Nephron (organoid): ENCODE measurements at regions not wholly inside any gene's neighbourhood (a gene's known extent, or its start where the extent isn't known, plus 50 kb on each side); places are given as distances from the start of the nearest gene placed in this dataset.
"Not testable (repeated sequence)": the region's sequence is repeated elsewhere in the genome, so short reads cannot be mapped to it uniquely, and the experiment has no call there.

Experiments used
- H3K27ac Mint-ChIP-seq, 3 experiments: 2 replicates each; pipeline ENCODE4 v1.8.0; 2020; ENCODE audit warnings: mixed read lengths in 3 of 3, mild to moderate bottlenecking in 2 of 3, moderate library complexity in 1 of 3
- H3K27me3 Mint-ChIP-seq: 2 replicates; pipeline ENCODE4 v1.8.0; 2021; ENCODE audit warnings: low read depth, mild to moderate bottlenecking, moderate library complexity, mixed read lengths
- H3K36me3 Mint-ChIP-seq: 2 replicates; pipeline ENCODE4 v1.8.0; 2020; ENCODE audit warnings: low read depth, mixed read lengths
- H3K4me1 Mint-ChIP-seq: 2 replicates; pipeline ENCODE4 v1.8.0; 2020; ENCODE audit warnings: mixed read lengths
- H3K4me3 Mint-ChIP-seq, 3 experiments: 2 replicates each; pipeline ENCODE4 v1.8.0; 2020; ENCODE audit warnings: mild to moderate bottlenecking in 3 of 3, mixed read lengths in 3 of 3, moderate library complexity in 2 of 3
- H3K9me3 Mint-ChIP-seq: 2 replicates; pipeline ENCODE4 v1.8.0; 2020; ENCODE audit warnings: mixed read lengths
- CTCF ChIP-seq, 3 experiments: fragments of 200-600 bp; sonication (generic); IDR thresholded peaks; one replicate each; pipeline ENCODE4 v1.5.0; 2021; ENCODE audit warnings: antibody characterized with exemption in 3 of 3; ENCODE audit not compliant: unreplicated experiment in 3 of 3

- peaks cover 6% of the 10 kb centered on the region for H3K4me1 Mint-ChIP-seq
- H3K4me3 Mint-ChIP-seq, result no peak overlapping the region
- no peaks in the 10 kb centered on the region for H3K36me3 Mint-ChIP-seq
- H3K27ac Mint-ChIP-seq, result no peak overlapping the region
- H3K27me3 Mint-ChIP-seq, result no peaks in the 10 kb centered on the region
- TF ChIP-seq CTCF (IDR thresholded peaks at IDR 0.05; ENCODE audit: unreplicated experiment in 3 of 3), result no peak
- H3K9me3 Mint-ChIP-seq, result peaks cover 18% of the 10 kb centered on the region
These were observed 96.0 kb upstream of the C1GALT1C1 start for GRCh38 chrX:120725874-120726273.

GRCh38 chrX:120719622-120720021 is 89.8 kb upstream of the C1GALT1C1 start:
- TF ChIP-seq CTCF (IDR thresholded peaks at IDR 0.05; ENCODE audit: unreplicated experiment in 3 of 3), result no peak

GRCh38 chrX:120718969-120719368 is 89.1 kb upstream of the C1GALT1C1 start:
- no peaks in the 10 kb centered on the region for H3K27me3 Mint-ChIP-seq
- H3K27ac Mint-ChIP-seq, result no peak overlapping the region
- H3K4me3 Mint-ChIP-seq, result no peak overlapping the region
- TF ChIP-seq CTCF (IDR thresholded peaks at IDR 0.05; ENCODE audit: unreplicated experiment in 3 of 3), result no peak
- H3K4me1 Mint-ChIP-seq, result no peaks in the 10 kb centered on the region
- H3K9me3 Mint-ChIP-seq, result peaks cover 23% of the 10 kb centered on the region
- no peaks in the 10 kb centered on the region for H3K36me3 Mint-ChIP-seq

More at GRCh38 chrX:120719622-120720021, 89.8 kb upstream of the C1GALT1C1 start:
- H3K36me3 Mint-ChIP-seq, result no peaks in the 10 kb centered on the region
- H3K4me3 Mint-ChIP-seq, result no peak overlapping the region
- no peaks in the 10 kb centered on the region for H3K27me3 Mint-ChIP-seq
- no peak overlapping the region for H3K27ac Mint-ChIP-seq
- H3K4me1 Mint-ChIP-seq, result no peaks in the 10 kb centered on the region
- peaks cover 23% of the 10 kb centered on the region for H3K9me3 Mint-ChIP-seq

GRCh38 chrX:120702337-120702736 is 72.5 kb upstream of the C1GALT1C1 start:
- H3K9me3 Mint-ChIP-seq, result peaks cover 43% of the 10 kb centered on the region
- not testable (repeated sequence) for H3K36me3 Mint-ChIP-seq

GRCh38 chrX:120697053-120697452 is 67.2 kb upstream of the C1GALT1C1 start:
- Mint-ChIP-seq H3K36me3 (no peaks in the 10 kb centered on the region), H3K27me3 (no peaks in the 10 kb centered on the region), H3K4me3 (no peak overlapping the region), H3K9me3 (peaks cover 47% of the 10 kb centered on the region), H3K4me1 (no peaks in the 10 kb centered on the region), H3K27ac (no peak overlapping the region)
- TF ChIP-seq CTCF (IDR thresholded peaks at IDR 0.05; ENCODE audit: unreplicated experiment in 3 of 3), result no peak

More at GRCh38 chrX:120702337-120702736, 72.5 kb upstream of the C1GALT1C1 start:
- not testable (repeated sequence) for H3K27ac Mint-ChIP-seq, H3K4me3 Mint-ChIP-seq, H3K4me1 Mint-ChIP-seq, H3K27me3 Mint-ChIP-seq

GRCh38 chrX:120692319-120692718 is 62.5 kb upstream of the C1GALT1C1 start:
- peaks cover 11% of the 10 kb centered on the region for H3K9me3 Mint-ChIP-seq
- H3K27ac Mint-ChIP-seq, result no peak overlapping the region
- no peak for TF ChIP-seq CTCF (IDR thresholded peaks at IDR 0.05; ENCODE audit: unreplicated experiment in 3 of 3)
- H3K4me3 Mint-ChIP-seq, result no peak overlapping the region
- no peaks in the 10 kb centered on the region for H3K36me3 Mint-ChIP-seq
- no peaks in the 10 kb centered on the region for H3K4me1 Mint-ChIP-seq
- H3K27me3 Mint-ChIP-seq, result no peaks in the 10 kb centered on the region
